ENCODE measurements at regions not wholly inside any gene's neighbourhood (a gene's known extent, or its start where the extent isn't known, plus 50 kb on each side); places are given as distances from the start of the nearest gene placed in this dataset.

DNA sequence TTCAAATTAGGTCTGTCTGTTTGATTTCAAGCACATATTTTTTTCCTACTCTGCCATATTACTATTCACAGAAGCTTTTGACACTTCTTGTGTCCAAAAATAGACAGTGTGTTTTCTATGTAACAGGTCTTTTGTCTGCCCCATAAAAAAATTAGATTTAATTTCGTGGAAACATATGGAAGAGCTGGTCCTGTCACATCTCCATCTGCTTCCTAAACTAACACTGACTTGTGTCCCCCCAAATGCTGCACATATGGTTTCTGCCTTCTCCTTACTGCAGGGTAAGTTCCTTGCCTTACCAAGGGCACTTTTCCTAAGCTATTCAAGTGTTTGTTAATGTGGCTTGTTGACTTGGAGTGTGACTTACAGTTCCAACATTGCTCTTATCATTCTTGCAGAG is 340.7 kb upstream of the ARX start:
- H4K20me1 ChIP-seq (ENCODE audit: insufficient read depth, low read length), result no peaks in the 10 kb centered on the region
- FAIRE-seq (no peak), DNase-seq (ENCODE audit: low spot score) (no peak), ATAC-seq (no peak)
- ChIA-PET POLR2A (no interaction called here), CTCF (ENCODE audit: low intra/inter-chr PET ratio, low total read pairs) (no interaction called here)
- intact Hi-C loops (cut with micrococcal nuclease; ENCODE audit: unreplicated experiment) (no loop called here), in situ Hi-C loops (cut with HindIII; ENCODE audit: extremely low pct_ligation_motif_present, low pct_unique_long_range_greater_than_20kb) (no loop called here)
- no peaks in the 10 kb centered on the region for H3K79me2 ChIP-seq (ENCODE audit: insufficient read depth, low read length)
- no peak overlapping the region for H3K27ac ChIP-seq (ENCODE audit: extremely low read length, insufficient read depth, low read length)
- TF ChIP-seq SP2 (CRISPR knock-in tag; IDR thresholded peaks at IDR 0.05), result no peak
- TF ChIP-seq, protein P1, sequence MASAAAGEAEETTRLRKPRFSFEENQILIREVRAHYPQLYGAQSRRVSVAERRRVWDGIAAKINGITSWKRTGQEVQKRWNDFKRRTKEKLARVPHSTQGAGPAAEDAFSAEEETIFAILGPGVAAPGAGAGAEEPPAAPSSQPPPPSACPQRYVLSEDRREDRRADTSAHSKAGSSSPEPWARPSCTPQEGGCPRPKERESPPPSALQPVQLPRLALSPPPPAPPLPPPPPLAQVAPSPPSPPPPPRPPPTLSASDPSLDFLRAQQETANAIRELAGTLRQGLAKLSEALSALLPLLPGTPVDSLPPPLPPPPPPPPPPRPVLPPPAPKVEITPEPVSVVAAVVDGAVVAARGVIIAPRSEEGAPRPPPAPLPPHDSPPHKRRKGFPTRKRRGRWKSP (CRISPR knock-in tag; IDR thresholded peaks at IDR 0.05), result no peak
- no peak for TF ChIP-seq ZNF207 (IDR thresholded peaks at IDR 0.05; ENCODE audit: borderline replicate concordance)
- no peak for TF ChIP-seq CREB1 (IDR thresholded peaks at IDR 0.05)
- no peak for TF ChIP-seq CREB1 (CRISPR knock-in tag; IDR thresholded peaks at IDR 0.05)
- no peak for TF ChIP-seq RAD51 (IDR thresholded peaks at IDR 0.05; ENCODE audit: borderline replicate concordance)
- TF ChIP-seq ZNF430 (CRISPR knock-in tag; IDR thresholded peaks at IDR 0.05), result no peak
- no peak for TF ChIP-seq SP140L (CRISPR knock-in tag; IDR thresholded peaks at IDR 0.05; ENCODE audit: borderline replicate concordance)
- TF ChIP-seq, protein P2, sequence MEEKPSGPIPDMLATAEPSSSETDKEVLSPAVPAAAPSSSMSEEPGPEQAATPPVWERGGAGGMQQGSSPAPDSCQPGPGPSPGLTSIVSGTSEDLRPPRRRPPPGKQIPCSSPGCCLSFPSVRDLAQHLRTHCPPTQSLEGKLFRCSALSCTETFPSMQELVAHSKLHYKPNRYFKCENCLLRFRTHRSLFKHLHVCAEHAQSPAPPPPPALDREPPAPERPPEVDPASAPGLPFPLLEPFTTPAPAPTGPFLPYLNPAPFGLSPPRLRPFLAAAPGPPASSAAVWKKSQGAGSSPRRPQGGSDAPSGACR (CRISPR knock-in tag; IDR thresholded peaks at IDR 0.05), result no peak
- TF ChIP-seq ZNF598 (CRISPR knock-in tag; IDR thresholded peaks at IDR 0.05; ENCODE audit: borderline replicate concordance), result no peak
- no peak for TF ChIP-seq POLR2G (IDR thresholded peaks at IDR 0.05; ENCODE audit: low read depth, low read length)
- no peak for TF ChIP-seq ZNF703 (CRISPR knock-in tag; IDR thresholded peaks at IDR 0.05; ENCODE audit: borderline replicate concordance)
- TF ChIP-seq, protein P3, sequence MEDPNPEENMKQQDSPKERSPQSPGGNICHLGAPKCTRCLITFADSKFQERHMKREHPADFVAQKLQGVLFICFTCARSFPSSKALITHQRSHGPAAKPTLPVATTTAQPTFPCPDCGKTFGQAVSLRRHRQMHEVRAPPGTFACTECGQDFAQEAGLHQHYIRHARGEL (CRISPR knock-in tag; IDR thresholded peaks at IDR 0.05), result no peak
- TF ChIP-seq ZNF709 (CRISPR knock-in tag; IDR thresholded peaks at IDR 0.05), result no peak
- H3K36me3 ChIP-seq (replicated peaks in 1 of 2; ENCODE audit: control insufficient read depth in 1 of 2, insufficient read depth in 2 of 2, low read length in 2 of 2), result no peaks in the 10 kb centered on the region
- no peaks in the 10 kb centered on the region for H3K27me3 ChIP-seq (ENCODE audit: control insufficient read depth in 1 of 2, insufficient read depth in 2 of 2, low read length in 2 of 2)
- no peaks in the 10 kb centered on the region for H3K9me3 ChIP-seq (ENCODE audit: low read length)
- no peak overlapping the region for H2AFZ ChIP-seq (ENCODE audit: low read length)
- H3K9ac ChIP-seq (ENCODE audit: insufficient read depth, low read depth, low read length), result no peak overlapping the region
- no peaks in the 10 kb centered on the region for H3K4me1 ChIP-seq (ENCODE audit: insufficient read depth, low read length)
- no peak overlapping the region for H3K4me3 ChIP-seq (replicated peaks in 1 of 3; ENCODE audit: insufficient read depth in 1 of 3, low read depth in 2 of 3, low read length in 3 of 3)
- WGBS (ENCODE audit: low lambda C conversion rate), result 0% methylated on average over 1 of the region's 1 CpG
- no TSS peak for BruUV-seq (replicated peaks)
- H3K4me2 ChIP-seq (ENCODE audit: low read depth, low read length), result no peak overlapping the region

Data from HepG2 (cell line).